ENCODE measurements at regions not wholly inside any gene's neighbourhood (a gene's known extent, or its start where the extent isn't known, plus 50 kb on each side); places are given as distances from the start of the nearest gene placed in this dataset.

GRCh38 chr15:47890397-47891150 is 173.3 kb downstream of the SEMA6D start:
- TF ChIP-seq EZH2 (IDR thresholded peaks at IDR 0.05) (no peak), CTCF (IDR thresholded peaks at IDR 0.05) (no peak)
